ENCODE measurements at regions not wholly inside any gene's neighbourhood (a gene's known extent, or its start where the extent isn't known, plus 50 kb on each side); places are given as distances from the start of the nearest gene placed in this dataset.

DNA sequence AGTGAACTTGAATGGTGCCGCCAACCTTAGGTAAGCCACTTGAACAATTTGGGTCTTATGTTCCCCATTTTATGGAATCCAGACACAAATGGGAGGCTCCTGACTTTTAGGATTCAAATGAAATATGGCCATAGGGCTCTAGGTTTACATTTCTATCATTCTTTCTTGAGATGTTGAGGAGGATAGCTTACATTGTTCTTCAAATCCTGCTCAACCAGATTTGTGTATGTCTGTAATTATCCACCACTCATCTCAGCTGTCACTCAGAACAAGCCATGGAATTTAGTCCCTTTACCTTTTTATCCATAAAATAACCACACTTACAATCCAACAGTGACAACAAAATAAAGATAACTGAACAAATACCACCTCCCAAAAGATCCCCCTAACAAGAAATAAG, 682.9 kb upstream of the PTBP2 start:
- TF ChIP-seq, protein P1, sequence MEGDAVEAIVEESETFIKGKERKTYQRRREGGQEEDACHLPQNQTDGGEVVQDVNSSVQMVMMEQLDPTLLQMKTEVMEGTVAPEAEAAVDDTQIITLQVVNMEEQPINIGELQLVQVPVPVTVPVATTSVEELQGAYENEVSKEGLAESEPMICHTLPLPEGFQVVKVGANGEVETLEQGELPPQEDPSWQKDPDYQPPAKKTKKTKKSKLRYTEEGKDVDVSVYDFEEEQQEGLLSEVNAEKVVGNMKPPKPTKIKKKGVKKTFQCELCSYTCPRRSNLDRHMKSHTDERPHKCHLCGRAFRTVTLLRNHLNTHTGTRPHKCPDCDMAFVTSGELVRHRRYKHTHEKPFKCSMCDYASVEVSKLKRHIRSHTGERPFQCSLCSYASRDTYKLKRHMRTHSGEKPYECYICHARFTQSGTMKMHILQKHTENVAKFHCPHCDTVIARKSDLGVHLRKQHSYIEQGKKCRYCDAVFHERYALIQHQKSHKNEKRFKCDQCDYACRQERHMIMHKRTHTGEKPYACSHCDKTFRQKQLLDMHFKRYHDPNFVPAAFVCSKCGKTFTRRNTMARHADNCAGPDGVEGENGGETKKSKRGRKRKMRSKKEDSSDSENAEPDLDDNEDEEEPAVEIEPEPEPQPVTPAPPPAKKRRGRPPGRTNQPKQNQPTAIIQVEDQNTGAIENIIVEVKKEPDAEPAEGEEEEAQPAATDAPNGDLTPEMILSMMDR (IDR thresholded peaks at IDR 0.05), result no peak
- no peak for TF ChIP-seq POLR2A (IDR thresholded peaks at IDR 0.05)
